ENCODE measurements at regions not wholly inside any gene's neighbourhood (a gene's known extent, or its start where the extent isn't known, plus 50 kb on each side); places are given as distances from the start of the nearest gene placed in this dataset.

DNA sequence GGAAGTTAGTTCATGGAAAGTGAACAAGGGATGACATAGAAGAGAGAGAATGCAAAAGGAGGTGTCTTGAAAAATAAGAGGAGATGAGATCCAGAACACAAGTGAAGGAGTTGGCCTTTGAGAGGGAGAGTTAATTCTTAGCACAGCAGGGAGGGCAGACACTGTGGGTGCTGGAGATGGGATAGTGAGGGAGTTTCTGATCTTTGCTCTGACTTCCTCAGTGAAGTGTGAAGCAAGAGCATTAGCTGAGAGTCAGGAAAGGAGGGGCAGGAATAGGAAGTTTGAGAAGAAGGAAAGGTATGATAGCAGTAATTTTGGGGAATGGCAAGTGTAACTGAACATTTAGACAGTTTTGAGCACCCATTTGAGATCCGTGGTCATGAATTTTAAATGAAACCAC lies 75.8 kb upstream of the COCH start:
- TF ChIP-seq POLR2AphosphoS5 (IDR thresholded peaks at IDR 0.05) (no peak), POLR2A (IDR thresholded peaks at IDR 0.05) (no peak)
